ENCODE measurements at regions not wholly inside any gene's neighbourhood (a gene's known extent, or its start where the extent isn't known, plus 50 kb on each side); places are given as distances from the start of the nearest gene placed in this dataset.

DNA sequence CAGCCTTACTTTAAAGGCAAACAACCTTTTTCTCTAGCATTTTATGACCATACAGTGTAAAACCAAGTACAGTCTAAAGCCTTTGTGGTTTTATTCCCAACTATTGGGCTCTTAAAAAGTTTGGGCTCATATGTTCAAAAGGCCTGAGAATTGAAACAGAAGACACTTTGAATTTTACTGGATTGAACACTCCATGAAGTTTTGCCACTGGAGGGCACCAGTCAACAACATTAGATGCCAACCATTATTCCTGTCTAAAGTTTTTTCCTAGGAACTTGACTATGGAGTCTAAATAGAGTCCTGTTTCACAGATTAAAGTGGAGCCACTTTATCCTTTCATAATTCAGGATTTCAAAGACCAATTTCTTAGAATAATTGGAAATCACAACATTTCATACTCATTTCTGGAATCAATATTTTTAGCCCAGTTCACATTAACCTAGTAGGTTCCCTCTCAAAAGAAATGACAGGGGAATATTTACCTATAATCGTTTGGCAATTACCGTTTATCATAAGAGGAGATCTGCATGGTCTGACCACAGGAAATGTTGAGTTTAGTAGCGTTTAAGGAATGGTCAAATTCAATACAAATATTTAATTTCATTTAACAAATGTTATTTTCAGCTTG, 244.1 kb upstream of the PDZRN3 start:
- H3K9me2 ChIP-seq (ENCODE audit: insufficient read depth, low read length), result no peaks in the 10 kb centered on the region
- H3K27ac ChIP-seq (ENCODE audit: low read length), result no peak overlapping the region
- no peaks in the 10 kb centered on the region for H4K20me1 ChIP-seq (ENCODE audit: insufficient read depth)
- no peak overlapping the region for H3K4me2 ChIP-seq (ENCODE audit: low read length)
- H2AFZ ChIP-seq (ENCODE audit: low read depth, low read length), result no peak overlapping the region
- H3K9ac ChIP-seq (ENCODE audit: low read length), result no peak overlapping the region
- H3K9me3 ChIP-seq (ENCODE audit: low read length), result no peaks in the 10 kb centered on the region
- no peak overlapping the region for H3K4me3 ChIP-seq (ENCODE audit: low read length)
- H3K79me2 ChIP-seq (replicated peaks; ENCODE audit: insufficient read depth, low read length), result no peaks in the 10 kb centered on the region
- no peaks in the 10 kb centered on the region for H3K36me3 ChIP-seq (ENCODE audit: insufficient read depth, low read length)
- no peaks in the 10 kb centered on the region for H3K27me3 ChIP-seq (ENCODE audit: insufficient read depth, low read depth, low read length)
- no peak for TF ChIP-seq MXI1 (conservative IDR thresholded peaks at IDR 0.05; ENCODE audit: poor library complexity, severe bottlenecking)
- peak; percentile 95 for TF ChIP-seq SMC3 (conservative IDR thresholded peaks at IDR 0.05; ENCODE audit: poor library complexity)
- no peak for TF ChIP-seq POLR2AphosphoS5 (IDR thresholded peaks at IDR 0.05)
- no peak for TF ChIP-seq TAF1 (IDR thresholded peaks at IDR 0.05; ENCODE audit: low read depth)
- TF ChIP-seq, protein P1, sequence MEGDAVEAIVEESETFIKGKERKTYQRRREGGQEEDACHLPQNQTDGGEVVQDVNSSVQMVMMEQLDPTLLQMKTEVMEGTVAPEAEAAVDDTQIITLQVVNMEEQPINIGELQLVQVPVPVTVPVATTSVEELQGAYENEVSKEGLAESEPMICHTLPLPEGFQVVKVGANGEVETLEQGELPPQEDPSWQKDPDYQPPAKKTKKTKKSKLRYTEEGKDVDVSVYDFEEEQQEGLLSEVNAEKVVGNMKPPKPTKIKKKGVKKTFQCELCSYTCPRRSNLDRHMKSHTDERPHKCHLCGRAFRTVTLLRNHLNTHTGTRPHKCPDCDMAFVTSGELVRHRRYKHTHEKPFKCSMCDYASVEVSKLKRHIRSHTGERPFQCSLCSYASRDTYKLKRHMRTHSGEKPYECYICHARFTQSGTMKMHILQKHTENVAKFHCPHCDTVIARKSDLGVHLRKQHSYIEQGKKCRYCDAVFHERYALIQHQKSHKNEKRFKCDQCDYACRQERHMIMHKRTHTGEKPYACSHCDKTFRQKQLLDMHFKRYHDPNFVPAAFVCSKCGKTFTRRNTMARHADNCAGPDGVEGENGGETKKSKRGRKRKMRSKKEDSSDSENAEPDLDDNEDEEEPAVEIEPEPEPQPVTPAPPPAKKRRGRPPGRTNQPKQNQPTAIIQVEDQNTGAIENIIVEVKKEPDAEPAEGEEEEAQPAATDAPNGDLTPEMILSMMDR (IDR thresholded peaks at IDR 0.05; ENCODE audit: poor library complexity, severe bottlenecking), result peak; percentile 87
- TF ChIP-seq RAD21 (conservative IDR thresholded peaks at IDR 0.05), result peak; percentile 94
- TF ChIP-seq EP300 (conservative IDR thresholded peaks at IDR 0.05; ENCODE audit: poor library complexity, severe bottlenecking), result no peak
- TF ChIP-seq, protein P2, sequence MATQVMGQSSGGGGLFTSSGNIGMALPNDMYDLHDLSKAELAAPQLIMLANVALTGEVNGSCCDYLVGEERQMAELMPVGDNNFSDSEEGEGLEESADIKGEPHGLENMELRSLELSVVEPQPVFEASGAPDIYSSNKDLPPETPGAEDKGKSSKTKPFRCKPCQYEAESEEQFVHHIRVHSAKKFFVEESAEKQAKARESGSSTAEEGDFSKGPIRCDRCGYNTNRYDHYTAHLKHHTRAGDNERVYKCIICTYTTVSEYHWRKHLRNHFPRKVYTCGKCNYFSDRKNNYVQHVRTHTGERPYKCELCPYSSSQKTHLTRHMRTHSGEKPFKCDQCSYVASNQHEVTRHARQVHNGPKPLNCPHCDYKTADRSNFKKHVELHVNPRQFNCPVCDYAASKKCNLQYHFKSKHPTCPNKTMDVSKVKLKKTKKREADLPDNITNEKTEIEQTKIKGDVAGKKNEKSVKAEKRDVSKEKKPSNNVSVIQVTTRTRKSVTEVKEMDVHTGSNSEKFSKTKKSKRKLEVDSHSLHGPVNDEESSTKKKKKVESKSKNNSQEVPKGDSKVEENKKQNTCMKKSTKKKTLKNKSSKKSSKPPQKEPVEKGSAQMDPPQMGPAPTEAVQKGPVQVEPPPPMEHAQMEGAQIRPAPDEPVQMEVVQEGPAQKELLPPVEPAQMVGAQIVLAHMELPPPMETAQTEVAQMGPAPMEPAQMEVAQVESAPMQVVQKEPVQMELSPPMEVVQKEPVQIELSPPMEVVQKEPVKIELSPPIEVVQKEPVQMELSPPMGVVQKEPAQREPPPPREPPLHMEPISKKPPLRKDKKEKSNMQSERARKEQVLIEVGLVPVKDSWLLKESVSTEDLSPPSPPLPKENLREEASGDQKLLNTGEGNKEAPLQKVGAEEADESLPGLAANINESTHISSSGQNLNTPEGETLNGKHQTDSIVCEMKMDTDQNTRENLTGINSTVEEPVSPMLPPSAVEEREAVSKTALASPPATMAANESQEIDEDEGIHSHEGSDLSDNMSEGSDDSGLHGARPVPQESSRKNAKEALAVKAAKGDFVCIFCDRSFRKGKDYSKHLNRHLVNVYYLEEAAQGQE (IDR thresholded peaks at IDR 0.05; ENCODE audit: borderline replicate concordance), result no peak
- no peak for TF ChIP-seq EZH2 (IDR thresholded peaks at IDR 0.05; ENCODE audit: borderline replicate concordance, insufficient read depth, low read length, poor library complexity, severe bottlenecking)
- H3F3A ChIP-seq (ENCODE audit: insufficient read depth, low read length, poor library complexity, severe bottlenecking), result no peaks in the 10 kb centered on the region

DNA sequence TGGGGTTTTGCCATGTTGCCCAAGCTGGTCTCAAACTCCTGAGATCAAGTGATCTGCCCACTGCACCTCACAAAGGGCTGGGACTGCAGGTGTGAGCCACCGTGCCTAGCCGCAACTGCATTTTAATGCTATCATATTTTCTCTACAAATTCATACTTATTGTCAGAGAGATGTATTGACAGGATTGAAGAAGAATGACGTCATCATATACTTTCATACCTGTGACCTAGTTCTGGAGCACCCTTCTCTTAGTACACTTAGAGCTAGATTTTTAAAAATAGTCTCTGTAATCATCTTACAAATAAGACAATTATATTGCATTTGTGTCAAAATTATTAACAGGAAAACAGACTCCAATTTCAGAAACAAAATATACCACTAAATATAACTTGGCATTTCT, 242.8 kb upstream of the PDZRN3 start:
- Histone ChIP-seq H3K79me2 (replicated peaks; ENCODE audit: insufficient read depth, low read length) (no peaks in the 10 kb centered on the region), H3K27me3 (ENCODE audit: insufficient read depth, low read depth, low read length) (no peaks in the 10 kb centered on the region), H3K27ac (ENCODE audit: low read length) (no peak overlapping the region)

More for the DNA sequence above, 242.8 kb upstream of the PDZRN3 start:
- H3K4me3 ChIP-seq (ENCODE audit: low read length), result no peak overlapping the region
- TF ChIP-seq RAD21 (conservative IDR thresholded peaks at IDR 0.05), result no peak
- H3F3A ChIP-seq (ENCODE audit: insufficient read depth, low read length, poor library complexity, severe bottlenecking), result no peaks in the 10 kb centered on the region
- H2AFZ ChIP-seq (ENCODE audit: low read depth, low read length), result no peak overlapping the region
- no peak overlapping the region for H3K9ac ChIP-seq (ENCODE audit: low read length)
- no peaks in the 10 kb centered on the region for H4K20me1 ChIP-seq (ENCODE audit: insufficient read depth)
- H3K9me3 ChIP-seq (ENCODE audit: low read length), result no peaks in the 10 kb centered on the region
- H3K9me2 ChIP-seq (ENCODE audit: insufficient read depth, low read length), result no peaks in the 10 kb centered on the region
- no peak overlapping the region for H3K4me2 ChIP-seq (ENCODE audit: low read length)
- H3K36me3 ChIP-seq (ENCODE audit: insufficient read depth, low read length), result no peaks in the 10 kb centered on the region
